ENCODE measurements at regions not wholly inside any gene's neighbourhood (a gene's known extent, or its start where the extent isn't known, plus 50 kb on each side); places are given as distances from the start of the nearest gene placed in this dataset.

- H3K4me1 Mint-ChIP-seq (ENCODE audit: low read depth, unreplicated experiment), result peaks cover 21% of the 10 kb centered on the region
Measured at GRCh38 chr15:62588938-62589670, 424.0 kb upstream of the C2CD4B start.

GRCh38 chr15:62591842-62592838, 427.1 kb upstream of the C2CD4B start:
- no peaks in the 10 kb centered on the region for H3K27me3 Mint-ChIP-seq (ENCODE audit: unreplicated experiment)
- H3K27ac Mint-ChIP-seq (ENCODE audit: unreplicated experiment), result no peak overlapping the region
- H3K9me3 Mint-ChIP-seq (ENCODE audit: unreplicated experiment), result no peaks in the 10 kb centered on the region
- H3K4me1 Mint-ChIP-seq (ENCODE audit: low read depth, unreplicated experiment), result peaks cover 19% of the 10 kb centered on the region
- no peak for TF ChIP-seq CTCF (IDR thresholded peaks at IDR 0.05; ENCODE audit: partially characterized antibody, unreplicated experiment)
- no peaks in the 10 kb centered on the region for H3K36me3 Mint-ChIP-seq (ENCODE audit: unreplicated experiment)
- DNase-seq, result no peak
- no peak overlapping the region for H3K4me3 Mint-ChIP-seq (ENCODE audit: unreplicated experiment)

More at GRCh38 chr15:62588938-62589670, 424.0 kb upstream of the C2CD4B start:
- no peak for DNase-seq
- Mint-ChIP-seq H3K27ac (ENCODE audit: unreplicated experiment) (peak overlapping the region; percentile 56), H3K27me3 (ENCODE audit: unreplicated experiment) (no peaks in the 10 kb centered on the region), H3K36me3 (ENCODE audit: unreplicated experiment) (no peaks in the 10 kb centered on the region), H3K4me3 (ENCODE audit: unreplicated experiment) (peak overlapping the region; percentile 61), H3K9me3 (ENCODE audit: unreplicated experiment) (no peaks in the 10 kb centered on the region)
- TF ChIP-seq CTCF (IDR thresholded peaks at IDR 0.05; ENCODE audit: partially characterized antibody, unreplicated experiment), result no peak

- no peak for DNase-seq
- H3K4me1 Mint-ChIP-seq (ENCODE audit: low read depth, unreplicated experiment), result peaks cover 19% of the 10 kb centered on the region
- no peak for TF ChIP-seq CTCF (IDR thresholded peaks at IDR 0.05; ENCODE audit: partially characterized antibody, unreplicated experiment)
- no peak overlapping the region for H3K4me3 Mint-ChIP-seq (ENCODE audit: unreplicated experiment)
- no peaks in the 10 kb centered on the region for H3K27me3 Mint-ChIP-seq (ENCODE audit: unreplicated experiment)
- H3K9me3 Mint-ChIP-seq (ENCODE audit: unreplicated experiment), result no peaks in the 10 kb centered on the region
- H3K36me3 Mint-ChIP-seq (ENCODE audit: unreplicated experiment), result no peaks in the 10 kb centered on the region
- no peak overlapping the region for H3K27ac Mint-ChIP-seq (ENCODE audit: unreplicated experiment)
Measured at GRCh38 chr15:62592920-62593319, 427.8 kb upstream of the C2CD4B start.

GRCh38 chr15:62593681-62594399, 428.8 kb upstream of the C2CD4B start:
- DNase-seq, result no peak
- peaks cover 18% of the 10 kb centered on the region for H3K4me1 Mint-ChIP-seq (ENCODE audit: low read depth, unreplicated experiment)
- H3K27me3 Mint-ChIP-seq (ENCODE audit: unreplicated experiment), result no peaks in the 10 kb centered on the region
- no peaks in the 10 kb centered on the region for H3K9me3 Mint-ChIP-seq (ENCODE audit: unreplicated experiment)
- no peaks in the 10 kb centered on the region for H3K36me3 Mint-ChIP-seq (ENCODE audit: unreplicated experiment)
- no peak overlapping the region for H3K27ac Mint-ChIP-seq (ENCODE audit: unreplicated experiment)
- no peak for TF ChIP-seq CTCF (IDR thresholded peaks at IDR 0.05; ENCODE audit: partially characterized antibody, unreplicated experiment)
- H3K4me3 Mint-ChIP-seq (ENCODE audit: unreplicated experiment), result no peak overlapping the region

Data from glutamatergic neuron (in vitro differentiated cells).